ENCODE measurements at regions not wholly inside any gene's neighbourhood (a gene's known extent, or its start where the extent isn't known, plus 50 kb on each side); places are given as distances from the start of the nearest gene placed in this dataset.

GRCh38 chr17:77579131-77579530 lies 379.4 kb upstream of the TNRC6C start:
- no peak for TF ChIP-seq CTCF (IDR thresholded peaks at IDR 0.05; ENCODE audit: low read depth, low read length, poor library complexity, severe bottlenecking)
- TF ChIP-seq EZH2phosphoT487 (IDR thresholded peaks at IDR 0.05; ENCODE audit: borderline replicate concordance, low read length), result no peak
